ENCODE measurements at regions not wholly inside any gene's neighbourhood (a gene's known extent, or its start where the extent isn't known, plus 50 kb on each side); places are given as distances from the start of the nearest gene placed in this dataset.

GRCh38 chr3:72520690-72521308 is 327.4 kb downstream of the SHQ1 start:
- Histone ChIP-seq H3K4me1 (peaks cover 20% of the 10 kb centered on the region), H3K27me3 (ENCODE audit: low read depth) (no peaks in the 10 kb centered on the region), H3K27ac (no peak overlapping the region), H3K4me3 (no peak overlapping the region), H3K36me3 (no peaks in the 10 kb centered on the region), H3K9me3 (no peaks in the 10 kb centered on the region)
- TF ChIP-seq CTCF (IDR thresholded peaks at IDR 0.05), result no peak
- intact Hi-C loops (cut with DNase I), result no loop called here
- ATAC-seq, result no peak
- DNase-seq, result no peak

- no peaks in the 10 kb centered on the region for H3K36me3 ChIP-seq
- DNase-seq (no peak), ATAC-seq (no peak)
- no peaks in the 10 kb centered on the region for H3K9me3 ChIP-seq
- H3K4me3 ChIP-seq, result no peak overlapping the region
- TF ChIP-seq CTCF (IDR thresholded peaks at IDR 0.05), result no peak
- no peaks in the 10 kb centered on the region for H3K27me3 ChIP-seq (ENCODE audit: low read depth)
- H3K4me1 ChIP-seq, result peaks cover 20% of the 10 kb centered on the region
- no peak overlapping the region for H3K27ac ChIP-seq
- intact Hi-C loops (cut with DNase I), result no loop called here
Observed at GRCh38 chr3:72519946-72520604, 328.2 kb downstream of the SHQ1 start.

GRCh38 chr3:72517921-72518424 is 330.3 kb downstream of the SHQ1 start:
- intact Hi-C loops (cut with DNase I), result no loop called here
- ATAC-seq (no peak), DNase-seq (no peak)
- H3K4me3 ChIP-seq, result no peak overlapping the region
- H3K4me1 ChIP-seq, result peaks cover 8% of the 10 kb centered on the region
- no peak overlapping the region for H3K27ac ChIP-seq
- no peaks in the 10 kb centered on the region for H3K27me3 ChIP-seq (ENCODE audit: low read depth)
- no peaks in the 10 kb centered on the region for H3K9me3 ChIP-seq
- no peaks in the 10 kb centered on the region for H3K36me3 ChIP-seq
- TF ChIP-seq CTCF (IDR thresholded peaks at IDR 0.05), result no peak

- no peak for TF ChIP-seq CTCF (IDR thresholded peaks at IDR 0.05)
- DNase-seq (no peak), ATAC-seq (no peak)
- Histone ChIP-seq H3K4me1 (peaks cover 2% of the 10 kb centered on the region), H3K4me3 (no peak overlapping the region), H3K27ac (no peak overlapping the region), H3K9me3 (no peaks in the 10 kb centered on the region), H3K27me3 (ENCODE audit: low read depth) (no peaks in the 10 kb centered on the region), H3K36me3 (no peaks in the 10 kb centered on the region)
- intact Hi-C loops (cut with DNase I), result no loop called here
Observed at GRCh38 chr3:72517336-72517735, 330.9 kb downstream of the SHQ1 start.

- Histone ChIP-seq H3K36me3 (no peaks in the 10 kb centered on the region), H3K27me3 (ENCODE audit: low read depth) (no peaks in the 10 kb centered on the region), H3K9me3 (no peaks in the 10 kb centered on the region), H3K4me3 (no peak overlapping the region), H3K27ac (no peak overlapping the region), H3K4me1 (no peaks in the 10 kb centered on the region)
- DNase-seq (no peak), ATAC-seq (no peak)
- intact Hi-C loops (cut with DNase I), result no loop called here
- TF ChIP-seq CTCF (IDR thresholded peaks at IDR 0.05), result no peak
Observed at GRCh38 chr3:72516361-72516760, 331.9 kb downstream of the SHQ1 start.
